PC-3 (cell line): ENCODE measurements at regions not wholly inside any gene's neighbourhood (a gene's known extent, or its start where the extent isn't known, plus 50 kb on each side); places are given as distances from the start of the nearest gene placed in this dataset.

Experiments
- ATAC-seq: fragments of 200-7000 bp; cut with Tn5 transposase; 2 replicates; pipeline ENCODE4 v1.9.1; 2020; ENCODE audit warnings: mild to moderate bottlenecking, moderate library complexity
- BruUV-seq: library from RNA; stranded (reverse); fragments of 400-500 nt; replicated peaks from 2 replicates; lab custom pipeline; 2021; lab: Mats Ljungman, UMichigan
- CTCF ChIA-PET: fragments of 300-600 bp; sonication (Branson Sonifier 250); formaldehyde crosslinking; loops from one replicate; lab custom pipeline; 2022; ENCODE audit warnings: antibody characterized with exemption; lab: Charles Lee
- POLR2A ChIA-PET: fragments of 300-600 bp; sonication (Branson Sonifier 250); formaldehyde crosslinking; loops from one replicate; lab custom pipeline; 2022; ENCODE audit warnings: antibody characterized with exemption; ENCODE audit not compliant: unreplicated experiment; lab: Charles Lee
- DNase-seq: peaks from one replicate; pipeline ENCODE4 v3.0.0-alpha.2; 2015
- H2AFZ ChIP-seq: fragments of 300-600 bp; sonication (generic); 2 replicates; pipeline ENCODE4 v1.6.0; 2016; ENCODE audit warnings: antibody characterized with exemption, low read length
- H3F3A ChIP-seq: fragments of 300-600 bp; sonication (generic); one replicate; pipeline ENCODE4 v1.6.0; 2017; ENCODE audit warnings: antibody characterized with exemption, low read length, control low read depth, mild to moderate bottlenecking; ENCODE audit not compliant: unreplicated experiment
- H3K27ac ChIP-seq: fragments of 300-600 bp; sonication (generic); 2 replicates; pipeline ENCODE4 v1.5.1; 2016; ENCODE audit warnings: mild to moderate bottlenecking, low read length
- H3K27me3 ChIP-seq: fragments of 300-600 bp; sonication (generic); 2 replicates; pipeline ENCODE4 v1.6.1; 2016; ENCODE audit warnings: low read length, mixed read lengths
- H3K36me3 ChIP-seq: fragments of 300-600 bp; sonication (generic); 2 replicates; pipeline ENCODE4 v1.6.1; 2016; ENCODE audit warnings: low read depth, mixed run types, low read length, mixed read lengths
- H3K4me1 ChIP-seq: fragments of 300-600 bp; sonication (generic); 2 replicates; pipeline ENCODE4 v1.5.1; 2016; ENCODE audit warnings: low read length; ENCODE audit not compliant: insufficient read depth
- H3K4me2 ChIP-seq: fragments of 300-600 bp; sonication (generic); 2 replicates; pipeline ENCODE4 v1.6.0; 2016; ENCODE audit warnings: low read length
- H3K4me3 ChIP-seq: fragments of 300-600 bp; sonication (generic); 2 replicates; pipeline ENCODE4 v1.5.1; 2016; ENCODE audit warnings: mild to moderate bottlenecking, low read length, mixed read lengths
- H3K79me2 ChIP-seq: fragments of 300-600 bp; sonication (generic); 2 replicates; pipeline ENCODE4 v1.6.1; 2017; ENCODE audit warnings: low read length, mixed read lengths
- H3K9ac ChIP-seq: fragments of 300-600 bp; sonication (generic); 2 replicates; pipeline ENCODE4 v1.6.0; 2016; ENCODE audit warnings: mild to moderate bottlenecking, low read length
- H3K9me2 ChIP-seq: fragments of 300-600 bp; sonication (generic); replicated peaks from 2 replicates; pipeline ENCODE4 v1.6.1; 2016; ENCODE audit warnings: mixed run types, low read length, mixed read lengths
- H3K9me3 ChIP-seq: fragments of 300-600 bp; sonication (generic); 2 replicates; pipeline ENCODE4 v1.6.1; 2016; ENCODE audit warnings: low read length, mixed read lengths
- H4K20me1 ChIP-seq: fragments of 300-600 bp; sonication (generic); 2 replicates; pipeline ENCODE4 v1.6.1; 2016; ENCODE audit warnings: low read length, mixed read lengths
- EZH2 ChIP-seq: fragments of 300-600 bp; sonication (generic); IDR thresholded peaks from one replicate; pipeline ENCODE4 v1.6.1; 2017; ENCODE audit warnings: antibody characterized with exemption, mild to moderate bottlenecking, low read length; ENCODE audit not compliant: unreplicated experiment
- EZH2phosphoT487 ChIP-seq: fragments of 300-600 bp; sonication (generic); IDR thresholded peaks from 2 replicates; pipeline ENCODE4 v1.6.1; 2018; ENCODE audit warnings: mild to moderate bottlenecking, antibody characterized with exemption, low read length, borderline replicate concordance
- intact Hi-C: fragments of 100-400 bp; cut with micrococcal nuclease; formaldehyde crosslinking; loops from 2 replicates; pipeline ENCODE4 v1.9.0; 2023
- TF ChIP-seq, protein P1 (sequence below): fragments of 300-600 bp; sonication (generic); conservative IDR thresholded peaks from 2 replicates; pipeline ENCODE4 v1.5.1; 2017; ENCODE audit warnings: antibody characterized with exemption, low read depth, mild to moderate bottlenecking, low read length

- no peaks in the 10 kb centered on the region for H3K79me2 ChIP-seq
- no peak for TF ChIP-seq EZH2
- TF ChIP-seq, protein P1, sequence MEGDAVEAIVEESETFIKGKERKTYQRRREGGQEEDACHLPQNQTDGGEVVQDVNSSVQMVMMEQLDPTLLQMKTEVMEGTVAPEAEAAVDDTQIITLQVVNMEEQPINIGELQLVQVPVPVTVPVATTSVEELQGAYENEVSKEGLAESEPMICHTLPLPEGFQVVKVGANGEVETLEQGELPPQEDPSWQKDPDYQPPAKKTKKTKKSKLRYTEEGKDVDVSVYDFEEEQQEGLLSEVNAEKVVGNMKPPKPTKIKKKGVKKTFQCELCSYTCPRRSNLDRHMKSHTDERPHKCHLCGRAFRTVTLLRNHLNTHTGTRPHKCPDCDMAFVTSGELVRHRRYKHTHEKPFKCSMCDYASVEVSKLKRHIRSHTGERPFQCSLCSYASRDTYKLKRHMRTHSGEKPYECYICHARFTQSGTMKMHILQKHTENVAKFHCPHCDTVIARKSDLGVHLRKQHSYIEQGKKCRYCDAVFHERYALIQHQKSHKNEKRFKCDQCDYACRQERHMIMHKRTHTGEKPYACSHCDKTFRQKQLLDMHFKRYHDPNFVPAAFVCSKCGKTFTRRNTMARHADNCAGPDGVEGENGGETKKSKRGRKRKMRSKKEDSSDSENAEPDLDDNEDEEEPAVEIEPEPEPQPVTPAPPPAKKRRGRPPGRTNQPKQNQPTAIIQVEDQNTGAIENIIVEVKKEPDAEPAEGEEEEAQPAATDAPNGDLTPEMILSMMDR: no peak
- no peak for TF ChIP-seq EZH2phosphoT487
- H3K4me1 ChIP-seq: no peaks in the 10 kb centered on the region
- no peak overlapping the region for H3K4me2 ChIP-seq
- no peaks in the 10 kb centered on the region for H3F3A ChIP-seq
- ChIA-PET CTCF (no interaction called here), POLR2A (no interaction called here)
- no peaks in the 10 kb centered on the region for H4K20me1 ChIP-seq
- H3K27me3 ChIP-seq: no peaks in the 10 kb centered on the region
- intact Hi-C loops: no loop called here
- no peaks in the 10 kb centered on the region for H3K36me3 ChIP-seq
- DNase-seq: no peak
- BruUV-seq: no TSS peak
- H3K9ac ChIP-seq: no peak overlapping the region
- H2AFZ ChIP-seq: no peak overlapping the region
- no peak for ATAC-seq
- H3K9me3 ChIP-seq: no peaks in the 10 kb centered on the region
- no peaks in the 10 kb centered on the region for H3K9me2 ChIP-seq
- no peak overlapping the region for H3K27ac ChIP-seq
- no peak overlapping the region for H3K4me3 ChIP-seq
Observed at GRCh38 chr19:27891411-27891810, 1321.5 kb downstream of the UQCRFS1 start.

DNA sequence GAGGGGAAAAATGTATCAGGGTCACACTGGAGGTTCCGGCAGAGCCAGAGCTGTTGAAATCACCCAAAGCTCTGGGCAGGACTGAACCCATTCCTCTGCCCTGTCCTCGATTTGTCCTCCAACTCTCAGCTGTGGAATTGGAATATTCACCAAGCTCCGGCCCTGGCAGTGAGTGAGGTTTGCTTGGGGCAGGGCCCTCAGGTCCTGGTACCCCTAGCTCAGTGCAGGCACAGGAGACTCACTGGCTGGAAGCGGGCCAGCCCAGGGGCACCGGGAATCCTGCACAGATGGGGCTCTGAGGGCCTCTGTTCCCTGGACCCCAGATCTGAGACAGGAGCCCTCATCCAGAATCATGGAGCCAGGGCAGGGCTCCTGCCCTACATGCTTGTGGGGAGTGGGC is 1322.3 kb downstream of the UQCRFS1 start:
- TF ChIP-seq EZH2phosphoT487 (no peak), EZH2 (no peak)
- TF ChIP-seq, protein P1: no peak
- CTCF ChIA-PET: no interaction called here
- POLR2A ChIA-PET: no interaction called here
- H3K4me2 ChIP-seq: no peak overlapping the region
- no peaks in the 10 kb centered on the region for H3K79me2 ChIP-seq
- H3K9me3 ChIP-seq: no peaks in the 10 kb centered on the region
- no peak overlapping the region for H3K9ac ChIP-seq
- H3K27ac ChIP-seq: no peak overlapping the region
- intact Hi-C loops: no loop called here
- no peaks in the 10 kb centered on the region for H3K4me1 ChIP-seq
- no peaks in the 10 kb centered on the region for H3K36me3 ChIP-seq
- H3K4me3 ChIP-seq: no peak overlapping the region
- ATAC-seq: no peak
- no peaks in the 10 kb centered on the region for H3F3A ChIP-seq
- no peak overlapping the region for H2AFZ ChIP-seq
- H3K9me2 ChIP-seq: no peaks in the 10 kb centered on the region
- no peaks in the 10 kb centered on the region for H3K27me3 ChIP-seq
- no peak for DNase-seq
- no peaks in the 10 kb centered on the region for H4K20me1 ChIP-seq
- BruUV-seq: no TSS peak

GRCh38 chr19:27890206-27890605 is 1322.7 kb downstream of the UQCRFS1 start:
- Histone ChIP-seq H3K4me1 (no peaks in the 10 kb centered on the region), H2AFZ (no peak overlapping the region), H3K9me3 (no peaks in the 10 kb centered on the region), H3K4me2 (no peak overlapping the region), H4K20me1 (no peaks in the 10 kb centered on the region), H3K27me3 (no peaks in the 10 kb centered on the region), H3K4me3 (no peak overlapping the region), H3K9me2 (no peaks in the 10 kb centered on the region), H3K36me3 (no peaks in the 10 kb centered on the region), H3F3A (no peaks in the 10 kb centered on the region), H3K9ac (no peak overlapping the region), H3K79me2 (no peaks in the 10 kb centered on the region), H3K27ac (no peak overlapping the region)
- DNase-seq: no peak
- TF ChIP-seq EZH2 (no peak), EZH2phosphoT487 (no peak)
- TF ChIP-seq, protein P1: no peak
- ChIA-PET CTCF (no interaction called here), POLR2A (no interaction called here)
- no peak for ATAC-seq
- BruUV-seq: no TSS peak
- intact Hi-C loops: no loop called here
